ENCODE measurements at regions not wholly inside any gene's neighbourhood (a gene's known extent, or its start where the extent isn't known, plus 50 kb on each side); places are given as distances from the start of the nearest gene placed in this dataset.

DNA sequence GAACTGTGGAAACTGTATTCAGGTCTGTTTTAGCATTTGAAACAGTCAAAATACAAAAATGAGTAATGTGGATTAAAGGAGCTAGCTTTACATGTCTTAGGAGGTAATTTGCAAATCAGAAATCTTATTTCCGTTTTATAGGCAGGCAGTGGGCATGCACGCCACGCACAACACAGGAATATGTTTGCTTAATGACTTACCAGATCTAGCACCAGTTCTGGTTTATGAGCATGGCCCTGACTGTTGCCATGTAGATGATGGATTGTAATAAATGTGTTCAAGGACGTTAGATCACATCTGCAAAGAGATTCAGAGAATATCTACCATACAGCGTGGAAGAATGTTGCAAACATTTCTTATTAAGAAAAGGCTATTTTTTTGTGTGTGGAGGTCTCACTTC lies 344.5 kb upstream of the NR3C2 start:
- intact Hi-C loops (cut with micrococcal nuclease; ENCODE audit: unreplicated experiment) (no loop called here), in situ Hi-C loops (cut with HindIII; ENCODE audit: extremely low pct_ligation_motif_present, low pct_unique_long_range_greater_than_20kb) (no loop called here)
- Histone ChIP-seq H3K27me3 (ENCODE audit: control insufficient read depth in 1 of 2, insufficient read depth in 2 of 2, low read length in 2 of 2) (no peaks in the 10 kb centered on the region), H3K4me2 (ENCODE audit: low read depth, low read length) (no peak overlapping the region), H2AFZ (ENCODE audit: low read length) (no peak overlapping the region), H3K9me3 (ENCODE audit: low read length) (peaks cover 16% of the 10 kb centered on the region; the same call in 1 of the 2 replicates), H3K36me3 (replicated peaks in 1 of 2; ENCODE audit: control insufficient read depth in 1 of 2, insufficient read depth in 2 of 2, low read length in 2 of 2) (no peaks in the 10 kb centered on the region), H3K9ac (ENCODE audit: insufficient read depth, low read depth, low read length) (no peak overlapping the region), H3K27ac (ENCODE audit: extremely low read length, insufficient read depth, low read length) (no peak overlapping the region), H3K4me1 (ENCODE audit: insufficient read depth, low read length) (no peaks in the 10 kb centered on the region), H3K79me2 (ENCODE audit: insufficient read depth, low read length) (no peaks in the 10 kb centered on the region), H3K4me3 (replicated peaks in 1 of 3; ENCODE audit: insufficient read depth in 1 of 3, low read depth in 2 of 3, low read length in 3 of 3) (no peak overlapping the region), H4K20me1 (ENCODE audit: insufficient read depth, low read length) (no peaks in the 10 kb centered on the region)
- CTCF ChIA-PET (ENCODE audit: low intra/inter-chr PET ratio, low total read pairs) = no interaction called here
- BruUV-seq (replicated peaks) = no TSS peak
- WGBS (ENCODE audit: low lambda C conversion rate) = 24% methylated on average over 5 of the region's 5 CpGs
- ATAC-seq (no peak), FAIRE-seq (no peak), DNase-seq (ENCODE audit: low spot score) (no peak)
- POLR2A ChIA-PET = no interaction called here
- TF ChIP-seq, protein P1, sequence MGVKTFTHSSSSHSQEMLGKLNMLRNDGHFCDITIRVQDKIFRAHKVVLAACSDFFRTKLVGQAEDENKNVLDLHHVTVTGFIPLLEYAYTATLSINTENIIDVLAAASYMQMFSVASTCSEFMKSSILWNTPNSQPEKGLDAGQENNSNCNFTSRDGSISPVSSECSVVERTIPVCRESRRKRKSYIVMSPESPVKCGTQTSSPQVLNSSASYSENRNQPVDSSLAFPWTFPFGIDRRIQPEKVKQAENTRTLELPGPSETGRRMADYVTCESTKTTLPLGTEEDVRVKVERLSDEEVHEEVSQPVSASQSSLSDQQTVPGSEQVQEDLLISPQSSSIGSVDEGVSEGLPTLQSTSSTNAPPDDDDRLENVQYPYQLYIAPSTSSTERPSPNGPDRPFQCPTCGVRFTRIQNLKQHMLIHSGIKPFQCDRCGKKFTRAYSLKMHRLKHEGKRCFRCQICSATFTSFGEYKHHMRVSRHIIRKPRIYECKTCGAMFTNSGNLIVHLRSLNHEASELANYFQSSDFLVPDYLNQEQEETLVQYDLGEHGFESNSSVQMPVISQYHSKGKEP (CRISPR knock-in tag; IDR thresholded peaks at IDR 0.05) = no peak
- TF ChIP-seq, protein P2, sequence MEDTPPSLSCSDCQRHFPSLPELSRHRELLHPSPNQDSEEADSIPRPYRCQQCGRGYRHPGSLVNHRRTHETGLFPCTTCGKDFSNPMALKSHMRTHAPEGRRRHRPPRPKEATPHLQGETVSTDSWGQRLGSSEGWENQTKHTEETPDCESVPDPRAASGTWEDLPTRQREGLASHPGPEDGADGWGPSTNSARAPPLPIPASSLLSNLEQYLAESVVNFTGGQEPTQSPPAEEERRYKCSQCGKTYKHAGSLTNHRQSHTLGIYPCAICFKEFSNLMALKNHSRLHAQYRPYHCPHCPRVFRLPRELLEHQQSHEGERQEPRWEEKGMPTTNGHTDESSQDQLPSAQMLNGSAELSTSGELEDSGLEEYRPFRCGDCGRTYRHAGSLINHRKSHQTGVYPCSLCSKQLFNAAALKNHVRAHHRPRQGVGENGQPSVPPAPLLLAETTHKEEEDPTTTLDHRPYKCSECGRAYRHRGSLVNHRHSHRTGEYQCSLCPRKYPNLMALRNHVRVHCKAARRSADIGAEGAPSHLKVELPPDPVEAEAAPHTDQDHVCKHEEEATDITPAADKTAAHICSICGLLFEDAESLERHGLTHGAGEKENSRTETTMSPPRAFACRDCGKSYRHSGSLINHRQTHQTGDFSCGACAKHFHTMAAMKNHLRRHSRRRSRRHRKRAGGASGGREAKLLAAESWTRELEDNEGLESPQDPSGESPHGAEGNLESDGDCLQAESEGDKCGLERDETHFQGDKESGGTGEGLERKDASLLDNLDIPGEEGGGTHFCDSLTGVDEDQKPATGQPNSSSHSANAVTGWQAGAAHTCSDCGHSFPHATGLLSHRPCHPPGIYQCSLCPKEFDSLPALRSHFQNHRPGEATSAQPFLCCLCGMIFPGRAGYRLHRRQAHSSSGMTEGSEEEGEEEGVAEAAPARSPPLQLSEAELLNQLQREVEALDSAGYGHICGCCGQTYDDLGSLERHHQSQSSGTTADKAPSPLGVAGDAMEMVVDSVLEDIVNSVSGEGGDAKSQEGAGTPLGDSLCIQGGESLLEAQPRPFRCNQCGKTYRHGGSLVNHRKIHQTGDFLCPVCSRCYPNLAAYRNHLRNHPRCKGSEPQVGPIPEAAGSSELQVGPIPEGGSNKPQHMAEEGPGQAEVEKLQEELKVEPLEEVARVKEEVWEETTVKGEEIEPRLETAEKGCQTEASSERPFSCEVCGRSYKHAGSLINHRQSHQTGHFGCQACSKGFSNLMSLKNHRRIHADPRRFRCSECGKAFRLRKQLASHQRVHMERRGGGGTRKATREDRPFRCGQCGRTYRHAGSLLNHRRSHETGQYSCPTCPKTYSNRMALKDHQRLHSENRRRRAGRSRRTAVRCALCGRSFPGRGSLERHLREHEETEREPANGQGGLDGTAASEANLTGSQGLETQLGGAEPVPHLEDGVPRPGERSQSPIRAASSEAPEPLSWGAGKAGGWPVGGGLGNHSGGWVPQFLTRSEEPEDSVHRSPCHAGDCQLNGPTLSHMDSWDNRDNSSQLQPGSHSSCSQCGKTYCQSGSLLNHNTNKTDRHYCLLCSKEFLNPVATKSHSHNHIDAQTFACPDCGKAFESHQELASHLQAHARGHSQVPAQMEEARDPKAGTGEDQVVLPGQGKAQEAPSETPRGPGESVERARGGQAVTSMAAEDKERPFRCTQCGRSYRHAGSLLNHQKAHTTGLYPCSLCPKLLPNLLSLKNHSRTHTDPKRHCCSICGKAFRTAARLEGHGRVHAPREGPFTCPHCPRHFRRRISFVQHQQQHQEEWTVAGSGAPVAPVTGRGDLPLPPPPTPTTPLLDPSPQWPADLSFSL (CRISPR knock-in tag; IDR thresholded peaks at IDR 0.05) = no peak
- TF ChIP-seq, protein P3, sequence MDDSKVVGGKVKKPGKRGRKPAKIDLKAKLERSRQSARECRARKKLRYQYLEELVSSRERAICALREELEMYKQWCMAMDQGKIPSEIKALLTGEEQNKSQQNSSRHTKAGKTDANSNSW (CRISPR knock-in tag; IDR thresholded peaks at IDR 0.05; ENCODE audit: borderline replicate concordance) = no peak
- no peak for TF ChIP-seq MBD4 (IDR thresholded peaks at IDR 0.05; ENCODE audit: borderline replicate concordance, low read length)
- TF ChIP-seq, protein P4, sequence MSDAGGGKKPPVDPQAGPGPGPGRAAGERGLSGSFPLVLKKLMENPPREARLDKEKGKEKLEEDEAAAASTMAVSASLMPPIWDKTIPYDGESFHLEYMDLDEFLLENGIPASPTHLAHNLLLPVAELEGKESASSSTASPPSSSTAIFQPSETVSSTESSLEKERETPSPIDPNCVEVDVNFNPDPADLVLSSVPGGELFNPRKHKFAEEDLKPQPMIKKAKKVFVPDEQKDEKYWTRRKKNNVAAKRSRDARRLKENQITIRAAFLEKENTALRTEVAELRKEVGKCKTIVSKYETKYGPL (CRISPR knock-in tag; IDR thresholded peaks at IDR 0.05) = no peak
- no peak for TF ChIP-seq TCF12 (IDR thresholded peaks at IDR 0.05)
- TF ChIP-seq TCF12 (CRISPR knock-in tag; IDR thresholded peaks at IDR 0.05) = no peak
- TF ChIP-seq ZNF776 (CRISPR knock-in tag; IDR thresholded peaks at IDR 0.05) = no peak
- TF ChIP-seq ZNF570 (CRISPR knock-in tag; IDR thresholded peaks at IDR 0.05; ENCODE audit: borderline replicate concordance) = no peak
- no peak for TF ChIP-seq CC2D1A (CRISPR knock-in tag; IDR thresholded peaks at IDR 0.05)
- TF ChIP-seq, protein P5, sequence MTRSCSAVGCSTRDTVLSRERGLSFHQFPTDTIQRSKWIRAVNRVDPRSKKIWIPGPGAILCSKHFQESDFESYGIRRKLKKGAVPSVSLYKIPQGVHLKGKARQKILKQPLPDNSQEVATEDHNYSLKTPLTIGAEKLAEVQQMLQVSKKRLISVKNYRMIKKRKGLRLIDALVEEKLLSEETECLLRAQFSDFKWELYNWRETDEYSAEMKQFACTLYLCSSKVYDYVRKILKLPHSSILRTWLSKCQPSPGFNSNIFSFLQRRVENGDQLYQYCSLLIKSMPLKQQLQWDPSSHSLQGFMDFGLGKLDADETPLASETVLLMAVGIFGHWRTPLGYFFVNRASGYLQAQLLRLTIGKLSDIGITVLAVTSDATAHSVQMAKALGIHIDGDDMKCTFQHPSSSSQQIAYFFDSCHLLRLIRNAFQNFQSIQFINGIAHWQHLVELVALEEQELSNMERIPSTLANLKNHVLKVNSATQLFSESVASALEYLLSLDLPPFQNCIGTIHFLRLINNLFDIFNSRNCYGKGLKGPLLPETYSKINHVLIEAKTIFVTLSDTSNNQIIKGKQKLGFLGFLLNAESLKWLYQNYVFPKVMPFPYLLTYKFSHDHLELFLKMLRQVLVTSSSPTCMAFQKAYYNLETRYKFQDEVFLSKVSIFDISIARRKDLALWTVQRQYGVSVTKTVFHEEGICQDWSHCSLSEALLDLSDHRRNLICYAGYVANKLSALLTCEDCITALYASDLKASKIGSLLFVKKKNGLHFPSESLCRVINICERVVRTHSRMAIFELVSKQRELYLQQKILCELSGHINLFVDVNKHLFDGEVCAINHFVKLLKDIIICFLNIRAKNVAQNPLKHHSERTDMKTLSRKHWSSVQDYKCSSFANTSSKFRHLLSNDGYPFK (CRISPR knock-in tag; IDR thresholded peaks at IDR 0.05; ENCODE audit: borderline replicate concordance) = no peak
- TF ChIP-seq, protein P6, sequence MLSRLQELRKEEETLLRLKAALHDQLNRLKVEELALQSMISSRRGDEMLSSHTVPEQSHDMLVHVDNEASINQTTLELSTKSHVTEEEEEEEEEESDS (CRISPR knock-in tag; IDR thresholded peaks at IDR 0.05; ENCODE audit: borderline replicate concordance) = no peak
- no peak for TF ChIP-seq XBP1 (CRISPR knock-in tag; IDR thresholded peaks at IDR 0.05)
- no peak for TF ChIP-seq ZNF530 (CRISPR knock-in tag; IDR thresholded peaks at IDR 0.05; ENCODE audit: low read depth)

Measured in HepG2 (cell line).